ENCODE measurements at regions not wholly inside any gene's neighbourhood (a gene's known extent, or its start where the extent isn't known, plus 50 kb on each side); places are given as distances from the start of the nearest gene placed in this dataset.

DNA sequence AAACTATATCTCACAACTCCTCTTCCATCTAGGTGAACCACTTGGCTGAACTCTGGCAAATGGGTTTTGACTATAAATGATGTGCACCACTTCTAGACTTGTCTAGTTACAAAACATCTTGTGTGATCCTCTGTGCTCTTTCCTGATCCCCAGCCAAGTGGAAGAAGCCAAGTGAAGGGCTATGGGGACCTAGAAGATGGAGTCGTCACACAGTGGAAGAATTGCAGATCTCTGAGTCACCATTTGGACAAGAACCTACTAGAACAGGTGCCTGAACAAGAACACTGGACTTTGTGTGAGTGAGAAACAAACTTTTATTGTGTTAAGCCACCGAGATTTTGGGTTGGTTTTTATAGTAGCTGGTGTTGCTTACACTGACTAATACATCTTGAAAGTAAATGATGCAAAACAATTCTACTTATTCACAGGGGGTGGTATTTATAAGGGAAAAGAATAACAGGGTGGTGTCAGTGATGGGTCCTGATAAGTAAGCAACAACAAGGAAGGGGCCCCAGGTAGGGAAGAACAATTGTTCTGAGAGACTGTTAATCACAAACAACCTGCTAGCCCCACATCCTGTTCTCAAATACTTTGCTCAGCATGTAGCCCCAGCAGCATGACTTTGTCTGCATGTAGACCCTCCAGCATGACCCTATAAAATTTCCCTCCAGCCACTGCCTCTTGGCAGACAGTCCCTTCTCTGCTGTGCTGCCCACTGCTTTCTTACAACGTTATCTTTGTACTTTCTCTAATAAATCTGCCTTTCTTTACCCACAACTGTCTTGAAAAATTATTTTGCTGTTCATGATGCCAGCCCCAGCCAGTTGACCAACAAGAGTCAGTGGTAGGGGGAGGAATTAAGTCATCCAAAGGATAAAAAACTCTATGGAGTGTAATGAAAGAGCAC, 280.7 kb upstream of the PLET1 start:
- Histone ChIP-seq H3K4me1 (no peaks in the 10 kb centered on the region), H3K4me3 (no peak overlapping the region), H3K27ac (no peak overlapping the region), H3K27me3 (no peaks in the 10 kb centered on the region), H3K36me3 (no peaks in the 10 kb centered on the region), H3K9me3 (no peaks in the 10 kb centered on the region)
- TF ChIP-seq, protein P1, sequence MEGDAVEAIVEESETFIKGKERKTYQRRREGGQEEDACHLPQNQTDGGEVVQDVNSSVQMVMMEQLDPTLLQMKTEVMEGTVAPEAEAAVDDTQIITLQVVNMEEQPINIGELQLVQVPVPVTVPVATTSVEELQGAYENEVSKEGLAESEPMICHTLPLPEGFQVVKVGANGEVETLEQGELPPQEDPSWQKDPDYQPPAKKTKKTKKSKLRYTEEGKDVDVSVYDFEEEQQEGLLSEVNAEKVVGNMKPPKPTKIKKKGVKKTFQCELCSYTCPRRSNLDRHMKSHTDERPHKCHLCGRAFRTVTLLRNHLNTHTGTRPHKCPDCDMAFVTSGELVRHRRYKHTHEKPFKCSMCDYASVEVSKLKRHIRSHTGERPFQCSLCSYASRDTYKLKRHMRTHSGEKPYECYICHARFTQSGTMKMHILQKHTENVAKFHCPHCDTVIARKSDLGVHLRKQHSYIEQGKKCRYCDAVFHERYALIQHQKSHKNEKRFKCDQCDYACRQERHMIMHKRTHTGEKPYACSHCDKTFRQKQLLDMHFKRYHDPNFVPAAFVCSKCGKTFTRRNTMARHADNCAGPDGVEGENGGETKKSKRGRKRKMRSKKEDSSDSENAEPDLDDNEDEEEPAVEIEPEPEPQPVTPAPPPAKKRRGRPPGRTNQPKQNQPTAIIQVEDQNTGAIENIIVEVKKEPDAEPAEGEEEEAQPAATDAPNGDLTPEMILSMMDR (IDR thresholded peaks at IDR 0.05), result no peak
- no peak for TF ChIP-seq POLR2AphosphoS5 (IDR thresholded peaks at IDR 0.05)
- no peak for TF ChIP-seq POLR2A (IDR thresholded peaks at IDR 0.05)
- intact Hi-C loops (cut with DNase I; ENCODE audit: low total_unique reads), result no loop called here
- DNase-seq (ENCODE audit: low spot score in 2 of 2), result no peak

DNA sequence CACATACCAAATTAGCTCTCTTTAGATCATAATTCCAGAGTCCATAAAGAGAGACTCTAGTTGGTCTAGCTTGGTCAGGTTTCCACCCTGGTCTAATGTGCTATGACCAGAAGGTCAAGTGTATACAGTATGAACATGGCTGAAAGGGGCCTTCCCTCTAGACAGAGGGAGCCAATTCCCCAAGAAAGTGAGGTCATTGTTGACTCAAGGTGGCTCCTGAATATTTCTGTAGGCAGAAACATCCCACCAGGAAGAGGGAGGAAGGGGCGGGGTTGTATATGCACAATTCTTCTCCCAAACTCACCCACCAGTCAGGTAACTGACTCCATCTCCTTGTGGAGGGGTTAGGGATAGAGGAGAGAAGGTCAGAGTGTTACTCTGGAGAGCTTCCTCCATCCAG, 281.8 kb upstream of the PLET1 start:
- Histone ChIP-seq H3K4me3 (no peak overlapping the region), H3K27ac (no peak overlapping the region), H3K27me3 (no peaks in the 10 kb centered on the region), H3K36me3 (no peaks in the 10 kb centered on the region), H3K4me1 (no peaks in the 10 kb centered on the region), H3K9me3 (no peaks in the 10 kb centered on the region)
- intact Hi-C loops (cut with DNase I; ENCODE audit: low total_unique reads), result no loop called here
- no peak for DNase-seq (ENCODE audit: low spot score in 2 of 2)
- TF ChIP-seq POLR2AphosphoS5 (IDR thresholded peaks at IDR 0.05) (no peak), POLR2A (IDR thresholded peaks at IDR 0.05) (no peak)
- TF ChIP-seq, protein P1 (IDR thresholded peaks at IDR 0.05), result no peak

DNA sequence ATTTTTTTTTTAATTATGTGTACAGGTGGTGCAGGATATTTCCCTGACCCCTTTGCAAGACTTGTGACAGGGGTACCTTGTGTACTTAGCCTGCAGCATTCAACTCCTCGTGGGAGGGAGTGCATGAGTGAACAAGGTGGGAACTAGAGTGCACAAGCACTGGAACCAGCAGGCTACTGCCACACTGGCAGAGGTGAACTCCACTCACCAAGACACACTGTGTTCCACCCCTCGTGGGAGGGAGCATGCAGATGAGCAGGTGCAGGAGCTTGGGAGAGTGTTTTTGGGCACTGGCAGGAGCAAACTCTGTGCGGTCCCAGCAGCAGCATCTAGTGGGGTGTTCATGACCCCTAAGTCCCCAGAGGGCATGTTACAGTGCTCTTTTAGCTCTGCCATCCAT, 282.7 kb upstream of the PLET1 start:
- Histone ChIP-seq H3K27ac (no peak overlapping the region), H3K4me3 (no peak overlapping the region), H3K36me3 (no peaks in the 10 kb centered on the region), H3K27me3 (no peaks in the 10 kb centered on the region), H3K4me1 (no peaks in the 10 kb centered on the region), H3K9me3 (no peaks in the 10 kb centered on the region)
- no peak for DNase-seq (ENCODE audit: low spot score in 2 of 2)
- intact Hi-C loops (cut with DNase I; ENCODE audit: low total_unique reads), result no loop called here
- TF ChIP-seq, protein P1 (IDR thresholded peaks at IDR 0.05), result no peak
- TF ChIP-seq POLR2AphosphoS5 (IDR thresholded peaks at IDR 0.05) (no peak), POLR2A (IDR thresholded peaks at IDR 0.05) (no peak)

DNA sequence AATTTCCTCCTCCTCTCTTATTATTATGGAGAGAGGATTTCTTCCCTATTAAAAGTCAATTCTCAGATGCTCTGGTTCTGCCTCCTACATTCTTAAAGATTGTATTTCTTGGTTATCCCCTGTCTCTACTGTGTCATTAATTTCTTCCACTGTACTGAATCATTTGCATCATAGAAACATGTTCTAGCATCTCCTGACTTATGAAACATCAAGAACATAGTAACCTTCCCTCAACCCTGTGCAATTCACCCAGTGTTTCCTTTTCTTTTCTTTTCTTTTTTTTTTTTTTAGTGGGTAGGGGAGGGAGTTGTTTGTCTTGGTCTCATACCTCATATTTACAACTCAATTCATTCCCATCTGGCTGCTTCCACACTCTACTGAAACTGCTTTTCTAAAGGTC, 288.0 kb upstream of the PLET1 start:
- Histone ChIP-seq H3K27me3 (no peaks in the 10 kb centered on the region), H3K27ac (no peak overlapping the region), H3K9me3 (no peaks in the 10 kb centered on the region), H3K4me3 (no peak overlapping the region), H3K36me3 (no peaks in the 10 kb centered on the region), H3K4me1 (no peaks in the 10 kb centered on the region)
- no peak for DNase-seq (ENCODE audit: low spot score in 2 of 2)
- intact Hi-C loops (cut with DNase I; ENCODE audit: low total_unique reads), result no loop called here
- no peak for TF ChIP-seq POLR2AphosphoS5 (IDR thresholded peaks at IDR 0.05)
- TF ChIP-seq, protein P1 (IDR thresholded peaks at IDR 0.05), result no peak
- no peak for TF ChIP-seq POLR2A (IDR thresholded peaks at IDR 0.05)

DNA sequence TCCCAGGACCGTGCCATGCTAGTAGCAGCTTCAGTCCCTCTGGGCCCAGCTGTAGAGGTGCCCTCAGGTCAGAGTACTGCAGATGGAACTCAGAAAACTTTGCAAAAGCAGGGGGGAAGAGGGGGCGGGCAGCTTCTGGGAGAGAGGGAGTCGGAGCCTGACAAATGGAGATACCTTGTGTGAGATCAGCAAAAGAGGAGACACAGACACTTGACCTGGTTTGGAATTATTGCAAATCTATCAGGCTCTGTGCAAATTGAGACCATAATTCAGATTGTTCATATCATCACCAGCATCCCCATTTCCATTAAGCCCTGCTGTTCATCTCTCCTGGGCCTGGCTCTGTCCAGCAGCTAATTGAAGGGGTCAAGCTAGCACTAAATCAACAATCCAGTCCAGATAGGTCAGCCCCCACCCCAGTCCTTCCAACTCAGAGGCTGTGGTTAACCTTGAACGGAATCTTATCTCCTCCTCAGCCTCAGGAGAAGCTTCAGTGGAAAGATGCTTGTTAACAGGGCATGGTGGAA, 292.6 kb upstream of the PLET1 start:
- TF ChIP-seq POLR2A (IDR thresholded peaks at IDR 0.05) (no peak), POLR2AphosphoS5 (IDR thresholded peaks at IDR 0.05) (no peak)
- TF ChIP-seq, protein P1 (IDR thresholded peaks at IDR 0.05), result no peak
- H3K27ac ChIP-seq, result no peak overlapping the region
- no peak overlapping the region for H3K4me3 ChIP-seq
- H3K27me3 ChIP-seq, result no peaks in the 10 kb centered on the region
- intact Hi-C loops (cut with DNase I; ENCODE audit: low total_unique reads), result no loop called here
- no peak for DNase-seq (ENCODE audit: low spot score in 2 of 2)
- H3K36me3 ChIP-seq, result no peaks in the 10 kb centered on the region
- no peaks in the 10 kb centered on the region for H3K9me3 ChIP-seq
- no peaks in the 10 kb centered on the region for H3K4me1 ChIP-seq

Measured in breast epithelium (tissue), 4 donors.